Ovary (tissue), 3 donors: ENCODE measurements at regions not wholly inside any gene's neighbourhood (a gene's known extent, or its start where the extent isn't known, plus 50 kb on each side); places are given as distances from the start of the nearest gene placed in this dataset.

Experiments
- CTCF ChIP-seq, 3 donors: fragments of 450-650 bp in 2 of 3; fragments of 200-600 bp in 1 of 3; IDR thresholded peaks; one replicate each; pipeline versions ENCODE4 v1.5.1 to v1.8.0; 2016 to 2022; ENCODE audit warnings: antibody characterized with exemption in 3 of 3, mild to moderate bottlenecking in 1 of 3
- EP300 ChIP-seq: sonication (generic); formaldehyde crosslinking; IDR thresholded peaks from one replicate; pipeline ENCODE4 v1.6.1; 2017; ENCODE audit warnings: antibody characterized with exemption
- donor health status: DM: no; HTN: no; CAD: no.

- TF ChIP-seq CTCF (IDR thresholded peaks at IDR 0.05) (no peak), EP300 (no peak)
These were observed 230.0 kb upstream of the CNTN3 start for GRCh38 chr3:74844428-74844827.
